GM12878 (cell line): ENCODE measurements at regions not wholly inside any gene's neighbourhood (a gene's known extent, or its start where the extent isn't known, plus 50 kb on each side); places are given as distances from the start of the nearest gene placed in this dataset.

Experiments
- CTCF ChIP-seq, 3 experiments: IDR thresholded peaks in 2 of 3; conservative IDR thresholded peaks in 1 of 3; 2 replicates each; pipeline ENCODE4 v1.5.1; 2011; ENCODE audit warnings: low read depth in 3 of 3, low read length in 3 of 3, mild to moderate bottlenecking in 3 of 3, control low read depth in 2 of 3, moderate library complexity in 2 of 3, inconsistent platforms in 1 of 3, mixed read lengths in 1 of 3; ENCODE audit not compliant: control insufficient read depth in 2 of 3, insufficient read depth in 1 of 3; ENCODE audit errors: extremely low read depth in 1 of 3
- NR2C2 ChIP-seq: IDR thresholded peaks from 2 replicates; pipeline ENCODE4 v1.6.1; 2011; ENCODE audit warnings: borderline replicate concordance, low read depth; ENCODE audit not compliant: control insufficient read depth, insufficient read length
- PAX8 ChIP-seq: fragments of 450-650 bp; IDR thresholded peaks from 2 replicates; pipeline ENCODE4 v1.6.1; 2017; ENCODE audit warnings: mild to moderate bottlenecking, moderate library complexity

GRCh38 chr3:178055939-178056338 is 480.3 kb upstream of the KCNMB2 start:
- TF ChIP-seq PAX8 (no peak), NR2C2 (no peak), CTCF (IDR thresholded peaks at IDR 0.05 in 2 of 3, conservative IDR thresholded peaks at IDR 0.05 in 1 of 3; ENCODE audit: control insufficient read depth in 2 of 3, extremely low read depth in 1 of 3, insufficient read depth in 1 of 3, low read depth in 3 of 3, low read length in 3 of 3) (no peak)
